Astrocyte (in vitro differentiated cells and primary cell): ENCODE measurements at regions not wholly inside any gene's neighbourhood (a gene's known extent, or its start where the extent isn't known, plus 50 kb on each side); places are given as distances from the start of the nearest gene placed in this dataset.
A peak's percentile ranks its signal among the peaks of the same experiment; 100 is the strongest.

Source experiments
- DNase-seq: peaks from one replicate; pipeline ENCODE4 v3.0.0-alpha.2; 2010; ENCODE audit warnings: low read depth
- FAIRE-seq: peaks from 2 replicates; lab custom pipeline; 2011; peaks lifted over from hg19 to GRCh38; lab: Jason Lieb, UNC
- H2AFZ ChIP-seq: 2 replicates; pipeline ENCODE4 v1.6.0; 2012; ENCODE audit warnings: low read depth, low read length, inconsistent platforms
- H3K27ac ChIP-seq: 2 replicates; pipeline ENCODE4 v1.5.1; 2011; ENCODE audit warnings: low read depth, low read length, inconsistent platforms
- H3K27me3 ChIP-seq: 2 replicates; pipeline ENCODE4 v1.6.0; 2011; ENCODE audit warnings: low read length, inconsistent platforms; ENCODE audit not compliant: insufficient read depth
- H3K36me3 ChIP-seq: 2 replicates; pipeline ENCODE4 v1.5.1; 2011; ENCODE audit warnings: low read length, inconsistent platforms; ENCODE audit not compliant: insufficient read depth
- H3K4me1 ChIP-seq: 2 replicates; pipeline ENCODE4 v1.5.1; 2011; ENCODE audit warnings: low read length, inconsistent platforms; ENCODE audit not compliant: insufficient read depth
- H3K4me2 ChIP-seq: 2 replicates; pipeline ENCODE4 v1.6.0; 2012; ENCODE audit warnings: low read length, inconsistent platforms
- H3K4me3 ChIP-seq: 2 replicates; pipeline ENCODE4 v1.5.1; 2011; ENCODE audit warnings: low read depth, mild to moderate bottlenecking, low read length, inconsistent platforms; ENCODE audit not compliant: insufficient read depth
- H3K79me2 ChIP-seq: 2 replicates; pipeline ENCODE4 v1.6.0; 2012; ENCODE audit warnings: mild to moderate bottlenecking, low read length, inconsistent platforms; ENCODE audit not compliant: insufficient read depth
- H3K9ac ChIP-seq: 2 replicates; pipeline ENCODE4 v1.6.0; 2012; ENCODE audit warnings: mild to moderate bottlenecking, low read length, inconsistent platforms
- H3K9me3 ChIP-seq: 2 replicates; pipeline ENCODE4 v1.5.1; 2012; ENCODE audit warnings: low read depth, mild to moderate bottlenecking, low read length, inconsistent platforms; ENCODE audit not compliant: insufficient read depth
- H4K20me1 ChIP-seq: 2 replicates; pipeline ENCODE4 v1.6.0; 2012; ENCODE audit warnings: low read length, inconsistent platforms; ENCODE audit not compliant: insufficient read depth
- H3K27ac Mint-ChIP-seq: one replicate; pipeline ENCODE4 v1.8.0; 2021; ENCODE audit warnings: mild to moderate bottlenecking, mixed read lengths; ENCODE audit not compliant: unreplicated experiment
- H3K27me3 Mint-ChIP-seq: one replicate; pipeline ENCODE4 v1.8.0; 2021; ENCODE audit warnings: low read depth, mixed read lengths; ENCODE audit not compliant: unreplicated experiment
- H3K36me3 Mint-ChIP-seq: one replicate; pipeline ENCODE4 v1.8.0; 2021; ENCODE audit warnings: low read depth, mixed read lengths; ENCODE audit not compliant: unreplicated experiment
- H3K4me1 Mint-ChIP-seq: one replicate; pipeline ENCODE4 v1.8.0; 2021; ENCODE audit warnings: low read depth, mixed read lengths; ENCODE audit not compliant: unreplicated experiment
- H3K4me3 Mint-ChIP-seq: one replicate; pipeline ENCODE4 v1.8.0; 2021; ENCODE audit warnings: mild to moderate bottlenecking, moderate library complexity, mixed read lengths; ENCODE audit not compliant: unreplicated experiment
- H3K9me3 Mint-ChIP-seq: one replicate; pipeline ENCODE4 v1.8.0; 2021; ENCODE audit warnings: mild to moderate bottlenecking, mixed read lengths; ENCODE audit not compliant: unreplicated experiment
- CTCF ChIP-seq: IDR thresholded peaks from 2 replicates; pipeline ENCODE4 v1.5.1; 2011; ENCODE audit warnings: low read depth, mild to moderate bottlenecking, inconsistent platforms, low read length, moderate library complexity; ENCODE audit not compliant: insufficient read depth
- EZH2 ChIP-seq: IDR thresholded peaks from 2 replicates; pipeline ENCODE4 v1.6.1; 2012; ENCODE audit warnings: mild to moderate bottlenecking, low read length, inconsistent platforms; ENCODE audit not compliant: insufficient read depth

- Histone ChIP-seq H3K27me3 (no peaks in the 10 kb centered on the region), H3K79me2 (no peaks in the 10 kb centered on the region), H3K4me1 (no peaks in the 10 kb centered on the region), H3K4me2 (no peak overlapping the region), H3K9ac (no peak overlapping the region), H3K36me3 (no peaks in the 10 kb centered on the region), H3K4me3 (no peak overlapping the region), H4K20me1 (no peaks in the 10 kb centered on the region), H3K27ac (no peak overlapping the region), H2AFZ (no peak overlapping the region), H3K9me3 (peaks cover 4% of the 10 kb centered on the region)
- Mint-ChIP-seq H3K27me3 (no peaks in the 10 kb centered on the region), H3K9me3 (peaks cover 11% of the 10 kb centered on the region), H3K4me1 (no peaks in the 10 kb centered on the region), H3K4me3 (no peak overlapping the region), H3K36me3 (no peaks in the 10 kb centered on the region), H3K27ac (no peak overlapping the region)
- no peak for TF ChIP-seq EZH2
- TF ChIP-seq CTCF, result no peak
- DNase-seq, result no peak
- FAIRE-seq, result no peak
Observed at GRCh38 chr10:42477170-42477569, 161.2 kb downstream of the ZNF33B start.

- Mint-ChIP-seq H3K4me3 (no peak overlapping the region), H3K9me3 (peaks cover 13% of the 10 kb centered on the region), H3K36me3 (no peaks in the 10 kb centered on the region), H3K27ac (no peak overlapping the region), H3K4me1 (no peaks in the 10 kb centered on the region), H3K27me3 (no peaks in the 10 kb centered on the region)
- DNase-seq, result no peak
- Histone ChIP-seq H3K27me3 (no peaks in the 10 kb centered on the region), H3K4me3 (peak overlapping the region; percentile 28), H3K36me3 (no peaks in the 10 kb centered on the region), H3K9me3 (peaks cover 4% of the 10 kb centered on the region), H3K4me2 (peak overlapping the region; percentile 57), H3K4me1 (no peaks in the 10 kb centered on the region), H3K9ac (peak overlapping the region; percentile 46), H4K20me1 (no peaks in the 10 kb centered on the region), H3K27ac (no peak overlapping the region), H2AFZ (peak overlapping the region; percentile 71), H3K79me2 (no peaks in the 10 kb centered on the region)
- TF ChIP-seq EZH2 (no peak), CTCF (no peak)
- no peak for FAIRE-seq
Observed at GRCh38 chr10:42476101-42476500, 162.3 kb downstream of the ZNF33B start.

- FAIRE-seq, result no peak
- H3K9me3 ChIP-seq, result peaks cover 4% of the 10 kb centered on the region
- no peak for DNase-seq
- H3K36me3 ChIP-seq, result no peaks in the 10 kb centered on the region
- no peaks in the 10 kb centered on the region for H3K79me2 ChIP-seq
- peak overlapping the region; percentile 46 for H3K9ac ChIP-seq
- Mint-ChIP-seq H3K4me3 (no peak overlapping the region), H3K27ac (no peak overlapping the region), H3K9me3 (peaks cover 13% of the 10 kb centered on the region), H3K36me3 (no peaks in the 10 kb centered on the region), H3K4me1 (no peaks in the 10 kb centered on the region), H3K27me3 (no peaks in the 10 kb centered on the region)
- H3K27me3 ChIP-seq, result no peaks in the 10 kb centered on the region
- peak overlapping the region; percentile 71 for H2AFZ ChIP-seq
- TF ChIP-seq CTCF (no peak), EZH2 (no peak)
- no peaks in the 10 kb centered on the region for H3K4me1 ChIP-seq
- H4K20me1 ChIP-seq, result no peaks in the 10 kb centered on the region
- H3K27ac ChIP-seq, result no peak overlapping the region
- H3K4me3 ChIP-seq, result peak overlapping the region; percentile 28
- H3K4me2 ChIP-seq, result peak overlapping the region; percentile 57
Observed at GRCh38 chr10:42475168-42476098, 162.9 kb downstream of the ZNF33B start.
